ENCODE measurements at regions not wholly inside any gene's neighbourhood (a gene's known extent, or its start where the extent isn't known, plus 50 kb on each side); places are given as distances from the start of the nearest gene placed in this dataset.

DNA sequence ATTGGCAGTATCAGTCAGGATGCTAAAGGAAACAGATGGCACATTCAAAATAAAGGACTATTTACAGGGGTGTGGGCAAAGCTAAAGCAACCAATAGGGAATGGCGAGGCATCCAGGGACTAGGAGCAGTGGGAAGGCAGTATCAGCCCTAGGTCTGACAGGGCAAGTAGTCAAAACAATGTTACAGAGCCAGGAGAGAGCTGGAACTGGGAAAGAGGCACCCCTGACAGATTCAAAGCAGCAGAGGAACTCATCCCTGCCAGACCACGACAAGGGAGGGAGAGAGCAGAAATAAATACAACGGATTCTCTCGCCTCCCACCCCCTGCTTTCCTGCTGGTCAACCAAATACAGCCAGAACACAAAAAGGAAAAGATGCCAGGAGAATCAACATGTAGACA, 371.5 kb downstream of the NR2F1-AS1 start:
- Histone ChIP-seq H3K9me3 (ENCODE audit: insufficient read depth, low read length) (no peaks in the 10 kb centered on the region), H3K9ac (ENCODE audit: low read length) (no peak overlapping the region), H3K4me2 (ENCODE audit: low read length) (no peak overlapping the region), H3K27ac (ENCODE audit: low read length) (no peak overlapping the region), H3K36me3 (replicated peaks; ENCODE audit: low read depth, low read length) (no peaks in the 10 kb centered on the region), H3K4me3 (ENCODE audit: low read length) (no peak overlapping the region), H3K27me3 (ENCODE audit: low read depth, low read length) (no peaks in the 10 kb centered on the region), H4K20me1 (ENCODE audit: insufficient read depth, low read length) (no peaks in the 10 kb centered on the region), H2AFZ (ENCODE audit: low read depth, low read length) (no peak overlapping the region), H3K79me2 (ENCODE audit: low read length) (no peaks in the 10 kb centered on the region), H3K4me1 (ENCODE audit: low read length) (no peaks in the 10 kb centered on the region)
- TF ChIP-seq, protein P1, sequence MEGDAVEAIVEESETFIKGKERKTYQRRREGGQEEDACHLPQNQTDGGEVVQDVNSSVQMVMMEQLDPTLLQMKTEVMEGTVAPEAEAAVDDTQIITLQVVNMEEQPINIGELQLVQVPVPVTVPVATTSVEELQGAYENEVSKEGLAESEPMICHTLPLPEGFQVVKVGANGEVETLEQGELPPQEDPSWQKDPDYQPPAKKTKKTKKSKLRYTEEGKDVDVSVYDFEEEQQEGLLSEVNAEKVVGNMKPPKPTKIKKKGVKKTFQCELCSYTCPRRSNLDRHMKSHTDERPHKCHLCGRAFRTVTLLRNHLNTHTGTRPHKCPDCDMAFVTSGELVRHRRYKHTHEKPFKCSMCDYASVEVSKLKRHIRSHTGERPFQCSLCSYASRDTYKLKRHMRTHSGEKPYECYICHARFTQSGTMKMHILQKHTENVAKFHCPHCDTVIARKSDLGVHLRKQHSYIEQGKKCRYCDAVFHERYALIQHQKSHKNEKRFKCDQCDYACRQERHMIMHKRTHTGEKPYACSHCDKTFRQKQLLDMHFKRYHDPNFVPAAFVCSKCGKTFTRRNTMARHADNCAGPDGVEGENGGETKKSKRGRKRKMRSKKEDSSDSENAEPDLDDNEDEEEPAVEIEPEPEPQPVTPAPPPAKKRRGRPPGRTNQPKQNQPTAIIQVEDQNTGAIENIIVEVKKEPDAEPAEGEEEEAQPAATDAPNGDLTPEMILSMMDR (IDR thresholded peaks at IDR 0.05; ENCODE audit: low read depth, low read length), result no peak
- TF ChIP-seq EZH2phosphoT487 (IDR thresholded peaks at IDR 0.05; ENCODE audit: low read depth), result no peak

DNA sequence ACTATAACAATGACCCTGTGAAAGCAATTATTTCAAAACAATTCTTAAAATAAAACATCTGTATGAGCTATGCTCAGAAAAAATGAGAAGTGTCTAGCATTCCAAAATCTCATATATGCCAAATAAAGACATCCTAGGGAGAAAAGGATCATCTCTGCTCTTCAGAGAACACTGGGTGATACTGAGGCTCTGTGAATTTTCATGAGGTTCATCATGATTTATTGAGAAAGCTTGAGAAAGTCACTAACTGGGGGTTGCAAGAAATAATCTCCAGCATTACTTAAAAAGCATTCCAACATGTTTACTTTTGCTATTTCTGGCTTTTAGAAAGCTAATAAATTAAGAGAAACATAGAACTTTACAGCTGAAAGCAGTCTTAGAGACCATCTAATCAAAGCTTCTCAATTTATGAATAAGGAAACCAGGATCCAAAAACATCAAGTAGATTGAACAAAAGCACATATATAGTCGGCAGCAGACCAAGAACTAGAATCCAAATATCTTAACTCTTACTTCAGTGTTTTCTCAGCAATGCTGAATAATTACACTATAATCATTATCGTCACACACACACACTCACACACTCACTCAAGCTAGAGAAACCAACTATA, 372.8 kb downstream of the NR2F1-AS1 start:
- no peak overlapping the region for H3K9ac ChIP-seq (ENCODE audit: low read length)
- H3K36me3 ChIP-seq (replicated peaks; ENCODE audit: low read depth, low read length), result no peaks in the 10 kb centered on the region
- no peak overlapping the region for H3K4me3 ChIP-seq (ENCODE audit: low read length)
- no peaks in the 10 kb centered on the region for H3K79me2 ChIP-seq (ENCODE audit: low read length)
- no peak overlapping the region for H3K4me2 ChIP-seq (ENCODE audit: low read length)
- no peak for TF ChIP-seq EZH2phosphoT487 (IDR thresholded peaks at IDR 0.05; ENCODE audit: low read depth)
- TF ChIP-seq, protein P1 (IDR thresholded peaks at IDR 0.05; ENCODE audit: low read depth, low read length), result no peak
- H2AFZ ChIP-seq (ENCODE audit: low read depth, low read length), result no peak overlapping the region
- H4K20me1 ChIP-seq (ENCODE audit: insufficient read depth, low read length), result no peaks in the 10 kb centered on the region
- H3K4me1 ChIP-seq (ENCODE audit: low read length), result no peaks in the 10 kb centered on the region
- no peaks in the 10 kb centered on the region for H3K9me3 ChIP-seq (ENCODE audit: insufficient read depth, low read length)
- H3K27me3 ChIP-seq (ENCODE audit: low read depth, low read length), result no peaks in the 10 kb centered on the region
- no peak overlapping the region for H3K27ac ChIP-seq (ENCODE audit: low read length)

DNA sequence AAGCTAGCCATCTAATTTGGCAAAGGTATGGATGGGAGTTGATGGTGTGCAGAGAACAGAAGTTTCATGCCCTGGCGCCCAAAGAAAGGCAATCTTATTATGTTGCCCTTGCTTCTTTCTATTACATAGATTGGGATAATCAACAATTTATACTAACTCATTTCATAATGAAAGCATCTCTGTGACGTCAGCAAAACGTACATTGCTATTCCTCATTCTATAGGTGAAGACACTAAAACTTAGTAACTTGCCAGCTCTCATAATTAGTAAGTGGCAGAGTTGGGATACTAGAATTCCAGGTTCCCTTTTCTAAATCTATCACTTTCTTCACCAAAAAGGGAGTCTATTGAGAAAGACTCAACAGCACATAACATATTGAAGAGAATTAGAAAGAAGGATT, 374.8 kb downstream of the NR2F1-AS1 start:
- H3K9me3 ChIP-seq (ENCODE audit: insufficient read depth, low read length), result no peaks in the 10 kb centered on the region
- H3K36me3 ChIP-seq (replicated peaks; ENCODE audit: low read depth, low read length), result no peaks in the 10 kb centered on the region
- no peaks in the 10 kb centered on the region for H3K27me3 ChIP-seq (ENCODE audit: low read depth, low read length)
- H2AFZ ChIP-seq (ENCODE audit: low read depth, low read length), result no peak overlapping the region
- H3K4me3 ChIP-seq (ENCODE audit: low read length), result no peak overlapping the region
- no peaks in the 10 kb centered on the region for H3K79me2 ChIP-seq (ENCODE audit: low read length)
- H3K4me2 ChIP-seq (ENCODE audit: low read length), result no peak overlapping the region
- no peak overlapping the region for H3K27ac ChIP-seq (ENCODE audit: low read length)
- no peaks in the 10 kb centered on the region for H3K4me1 ChIP-seq (ENCODE audit: low read length)
- H4K20me1 ChIP-seq (ENCODE audit: insufficient read depth, low read length), result no peaks in the 10 kb centered on the region
- no peak overlapping the region for H3K9ac ChIP-seq (ENCODE audit: low read length)
- TF ChIP-seq EZH2phosphoT487 (IDR thresholded peaks at IDR 0.05; ENCODE audit: low read depth), result no peak
- TF ChIP-seq, protein P1 (IDR thresholded peaks at IDR 0.05; ENCODE audit: low read depth, low read length), result no peak

DNA sequence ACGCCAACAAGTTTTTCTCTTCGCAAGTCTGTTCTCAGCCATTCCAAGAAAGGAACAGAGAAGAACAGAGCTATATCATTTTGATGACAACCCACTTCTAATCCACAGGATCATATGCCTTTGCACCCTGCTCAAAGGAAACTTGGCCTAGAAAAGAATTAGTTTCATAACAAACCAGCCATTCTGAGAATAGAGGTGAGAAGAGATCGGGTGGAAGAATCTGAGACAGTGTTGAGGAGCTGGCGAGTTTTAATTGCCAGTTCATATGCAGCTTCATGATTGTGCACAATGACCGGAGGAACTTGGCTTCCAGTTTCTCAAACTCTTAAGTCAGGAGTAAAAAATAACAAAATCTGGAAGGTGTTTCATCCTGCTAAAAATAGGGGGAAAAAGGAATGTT, 380.0 kb downstream of the NR2F1-AS1 start:
- Histone ChIP-seq H3K79me2 (ENCODE audit: low read length) (no peaks in the 10 kb centered on the region), H3K36me3 (replicated peaks; ENCODE audit: low read depth, low read length) (no peaks in the 10 kb centered on the region), H3K4me2 (ENCODE audit: low read length) (no peak overlapping the region), H3K27ac (ENCODE audit: low read length) (no peak overlapping the region), H3K4me3 (ENCODE audit: low read length) (no peak overlapping the region), H2AFZ (ENCODE audit: low read depth, low read length) (no peak overlapping the region), H3K27me3 (ENCODE audit: low read depth, low read length) (no peaks in the 10 kb centered on the region), H3K9ac (ENCODE audit: low read length) (no peak overlapping the region), H3K9me3 (ENCODE audit: insufficient read depth, low read length) (no peaks in the 10 kb centered on the region), H3K4me1 (ENCODE audit: low read length) (no peaks in the 10 kb centered on the region), H4K20me1 (ENCODE audit: insufficient read depth, low read length) (no peaks in the 10 kb centered on the region)
- TF ChIP-seq EZH2phosphoT487 (IDR thresholded peaks at IDR 0.05; ENCODE audit: low read depth), result no peak
- TF ChIP-seq, protein P1 (IDR thresholded peaks at IDR 0.05; ENCODE audit: low read depth, low read length), result no peak

Data from OCI-LY3 (cell line).